Lower lobe of right lung (tissue), 2 donors: ENCODE measurements at regions not wholly inside any gene's neighbourhood (a gene's known extent, or its start where the extent isn't known, plus 50 kb on each side); places are given as distances from the start of the nearest gene placed in this dataset.

Experiments
- ATAC-seq, 2 donors: fragments of 200-7000 bp; cut with Tn5 transposase; one replicate each; pipeline ENCODE4 v1.9.1; 2020 to 2022; ENCODE audit warnings: mild to moderate bottlenecking in 2 of 2, moderate library complexity in 2 of 2
- DNase-seq: peaks from one replicate; pipeline ENCODE4 v3.0.0-alpha.2; 2020
- H3K27ac ChIP-seq: fragments of 200-600 bp; one replicate; pipeline ENCODE4 v1.8.0; 2022
- H3K27me3 ChIP-seq: fragments of 200-600 bp; one replicate; pipeline ENCODE4 v1.8.0; 2022; ENCODE audit warnings: low read depth
- H3K36me3 ChIP-seq: fragments of 200-600 bp; one replicate; pipeline ENCODE4 v1.8.0; 2022; ENCODE audit warnings: mild to moderate bottlenecking
- H3K4me1 ChIP-seq: fragments of 200-600 bp; one replicate; pipeline ENCODE4 v1.8.0; 2022
- H3K4me3 ChIP-seq: fragments of 200-600 bp; one replicate; pipeline ENCODE4 v1.8.0; 2022; ENCODE audit warnings: mild to moderate bottlenecking
- H3K9me3 ChIP-seq: fragments of 200-600 bp; one replicate; pipeline ENCODE4 v1.8.0; 2022
- CTCF ChIP-seq: fragments of 200-600 bp; IDR thresholded peaks from one replicate; pipeline ENCODE4 v1.8.0; 2022; ENCODE audit warnings: antibody characterized with exemption, mild to moderate bottlenecking
- intact Hi-C: fragments of 100-400 bp; cut with DNase I; formaldehyde crosslinking; loops from one replicate; pipeline ENCODE4 v1.11.0; 2022
- donor health status: DM: no; HTN: yes; CAD: no; lungs with severe emphysema.

DNA sequence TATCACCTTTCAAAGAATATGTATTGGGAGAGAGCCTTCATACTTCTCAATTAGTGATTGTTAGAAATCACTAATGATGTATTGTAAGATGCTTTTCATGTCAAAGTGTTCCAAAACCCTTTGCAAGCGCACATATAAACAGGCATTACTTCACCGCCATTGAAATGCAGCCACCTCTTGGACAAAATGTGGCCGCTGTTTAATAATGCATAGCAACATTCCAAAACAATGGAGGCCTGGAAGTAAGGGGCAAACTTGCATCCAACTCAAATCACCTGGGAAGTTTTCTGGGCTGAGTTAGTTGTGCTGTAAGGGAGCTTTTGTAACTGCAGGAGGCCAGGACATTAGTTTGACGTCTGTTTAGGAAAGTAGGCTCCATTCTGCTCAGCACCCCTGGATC, 438.1 kb downstream of the FGF9 start:
- DNase-seq (no peak), ATAC-seq (no peak)
- H3K27me3 ChIP-seq = no peaks in the 10 kb centered on the region
- H3K4me3 ChIP-seq = no peak overlapping the region
- peaks cover 17% of the 10 kb centered on the region for H3K4me1 ChIP-seq
- no peak overlapping the region for H3K27ac ChIP-seq
- no peak for TF ChIP-seq CTCF
- H3K36me3 ChIP-seq = no peaks in the 10 kb centered on the region
- no peaks in the 10 kb centered on the region for H3K9me3 ChIP-seq
- intact Hi-C loops = no loop called here

- Histone ChIP-seq H3K36me3 (no peaks in the 10 kb centered on the region), H3K4me1 (peaks cover 17% of the 10 kb centered on the region), H3K9me3 (no peaks in the 10 kb centered on the region), H3K27ac (no peak overlapping the region), H3K4me3 (no peak overlapping the region), H3K27me3 (no peaks in the 10 kb centered on the region)
- ATAC-seq = no peak
- no peak for TF ChIP-seq CTCF
- no peak for DNase-seq
- intact Hi-C loops = no loop called here
Measured at GRCh38 chr13:22110368-22110767, 439.5 kb downstream of the FGF9 start.

GRCh38 chr13:22111152-22111783, 440.4 kb downstream of the FGF9 start:
- Histone ChIP-seq H3K27me3 (no peaks in the 10 kb centered on the region), H3K9me3 (no peaks in the 10 kb centered on the region), H3K4me1 (peaks cover 17% of the 10 kb centered on the region), H3K4me3 (no peak overlapping the region), H3K36me3 (no peaks in the 10 kb centered on the region), H3K27ac (no peak overlapping the region)
- ATAC-seq (no peak), DNase-seq (no peak)
- intact Hi-C loops = no loop called here
- no peak for TF ChIP-seq CTCF

DNA sequence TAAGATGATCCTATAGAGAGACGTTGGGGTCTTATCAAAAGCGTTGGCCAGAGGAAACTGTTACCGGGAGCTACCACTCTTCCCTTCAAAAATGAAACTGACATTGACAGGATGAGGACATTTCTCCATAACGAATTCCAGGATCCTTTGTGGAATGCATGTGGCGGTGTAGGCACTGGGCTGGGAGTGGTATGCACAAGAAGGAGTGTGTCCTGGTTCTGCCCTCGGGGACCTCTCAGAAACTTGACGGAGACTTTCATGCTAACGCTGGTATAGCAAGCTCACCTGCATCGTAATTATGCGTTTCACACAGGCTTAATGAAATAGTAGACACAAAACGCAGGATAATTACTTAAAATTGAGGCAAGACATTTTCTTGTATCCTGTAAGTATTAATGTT, 441.1 kb downstream of the FGF9 start:
- Histone ChIP-seq H3K4me3 (no peak overlapping the region), H3K4me1 (peaks cover 17% of the 10 kb centered on the region), H3K9me3 (no peaks in the 10 kb centered on the region), H3K27me3 (no peaks in the 10 kb centered on the region), H3K27ac (no peak overlapping the region), H3K36me3 (no peaks in the 10 kb centered on the region)
- no peak for ATAC-seq
- TF ChIP-seq CTCF = no peak
- intact Hi-C loops = no loop called here
- DNase-seq = no peak

GRCh38 chr13:22112956-22113745, 442.3 kb downstream of the FGF9 start:
- no peak for TF ChIP-seq CTCF
- no peak for DNase-seq
- no peak overlapping the region for H3K27ac ChIP-seq
- no peak overlapping the region for H3K4me3 ChIP-seq
- intact Hi-C loops = no loop called here
- no peaks in the 10 kb centered on the region for H3K27me3 ChIP-seq
- peaks cover 11% of the 10 kb centered on the region for H3K4me1 ChIP-seq
- ATAC-seq = no peak
- no peaks in the 10 kb centered on the region for H3K36me3 ChIP-seq
- H3K9me3 ChIP-seq = no peaks in the 10 kb centered on the region
